Osteoblast (primary cell): ENCODE measurements at regions not wholly inside any gene's neighbourhood (a gene's known extent, or its start where the extent isn't known, plus 50 kb on each side); places are given as distances from the start of the nearest gene placed in this dataset.

Experiments used
- DNase-seq: peaks from one replicate; pipeline ENCODE4 v3.0.0; 2011; ENCODE audit warnings: low spot score, mixed read lengths; ENCODE audit not compliant: insufficient read length; ENCODE audit errors: missing footprints
- H2AFZ ChIP-seq: 2 replicates; pipeline ENCODE4 v1.6.0; 2011; ENCODE audit warnings: mild to moderate bottlenecking, low read length
- H3K27ac ChIP-seq: 2 replicates; pipeline ENCODE4 v1.5.1; 2011; ENCODE audit warnings: mild to moderate bottlenecking, low read depth, low read length, moderate library complexity
- H3K27me3 ChIP-seq: 2 replicates; pipeline ENCODE4 v1.6.0; 2012; ENCODE audit warnings: mild to moderate bottlenecking, control low read depth, inconsistent platforms, low read length, moderate library complexity; ENCODE audit not compliant: insufficient read depth
- H3K36me3 ChIP-seq: 2 replicates; pipeline ENCODE4 v1.5.1; 2011; ENCODE audit warnings: mild to moderate bottlenecking, low read length, control low read depth, moderate library complexity; ENCODE audit not compliant: insufficient read depth
- H3K4me1 ChIP-seq: 2 replicates; pipeline ENCODE4 v1.5.1; 2011; ENCODE audit warnings: mild to moderate bottlenecking, low read length, control low read depth, moderate library complexity; ENCODE audit not compliant: insufficient read depth
- H3K4me2 ChIP-seq: 2 replicates; pipeline ENCODE4 v1.6.0; 2011; ENCODE audit warnings: mild to moderate bottlenecking, low read length; ENCODE audit not compliant: insufficient read depth
- H3K4me3 ChIP-seq: fragments of 200-600 bp; sonication (generic); 3 replicates; pipeline ENCODE4 v1.5.1; 2012; ENCODE audit warnings: mild to moderate bottlenecking, low read length, inconsistent platforms; ENCODE audit not compliant: insufficient read depth
- H3K79me2 ChIP-seq: 2 replicates; pipeline ENCODE4 v1.6.0; 2012; ENCODE audit warnings: mild to moderate bottlenecking, low read length, control low read depth, inconsistent platforms; ENCODE audit not compliant: insufficient read depth
- H3K9me3 ChIP-seq: 2 replicates; pipeline ENCODE4 v1.5.1; 2011; ENCODE audit warnings: low read depth, low read length, control low read depth
- H4K20me1 ChIP-seq: 2 replicates; pipeline ENCODE4 v1.6.0; 2012; ENCODE audit warnings: mild to moderate bottlenecking, low read length, control low read depth; ENCODE audit not compliant: insufficient read depth
- TF ChIP-seq, protein P1 (sequence below): IDR thresholded peaks from 2 replicates; pipeline ENCODE4 v1.5.1; 2011; ENCODE audit warnings: mild to moderate bottlenecking, low read depth, low read length, moderate library complexity; ENCODE audit errors: extremely low read depth

DNA sequence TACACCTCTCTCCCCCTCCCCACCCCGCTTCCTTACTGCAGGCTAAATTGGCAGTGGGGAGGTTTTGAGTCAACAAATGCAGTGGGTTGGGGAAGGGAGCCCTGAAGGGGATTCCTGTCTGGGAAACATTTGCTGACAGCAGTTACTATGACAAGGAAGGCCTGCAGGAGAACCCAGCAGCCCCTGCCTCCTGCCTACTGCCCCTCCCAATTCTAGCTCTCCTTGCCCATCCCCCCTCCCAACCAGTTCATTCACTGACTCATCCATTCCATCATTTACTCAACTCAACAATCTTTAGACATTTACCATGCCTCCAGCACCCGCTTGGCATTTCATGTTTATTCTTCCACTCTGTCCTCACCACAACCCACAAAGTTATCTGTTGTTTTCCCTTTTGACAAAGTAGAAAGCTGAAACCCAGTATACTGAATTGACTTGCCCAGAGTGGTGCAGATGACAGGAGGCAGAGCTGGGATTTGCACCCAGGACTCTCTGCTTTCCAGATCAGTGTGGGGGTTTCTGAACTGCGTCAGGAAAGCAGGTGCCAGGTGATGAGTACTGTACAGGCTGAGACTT is 75.0 kb downstream of the MAGEF1 start:
- peak; percentile 95 for DNase-seq
- H3K4me2 ChIP-seq: peak overlapping the region; percentile 8
- no peaks in the 10 kb centered on the region for H4K20me1 ChIP-seq
- H2AFZ ChIP-seq: no peak overlapping the region
- H3K79me2 ChIP-seq: no peaks in the 10 kb centered on the region
- TF ChIP-seq, protein P1, sequence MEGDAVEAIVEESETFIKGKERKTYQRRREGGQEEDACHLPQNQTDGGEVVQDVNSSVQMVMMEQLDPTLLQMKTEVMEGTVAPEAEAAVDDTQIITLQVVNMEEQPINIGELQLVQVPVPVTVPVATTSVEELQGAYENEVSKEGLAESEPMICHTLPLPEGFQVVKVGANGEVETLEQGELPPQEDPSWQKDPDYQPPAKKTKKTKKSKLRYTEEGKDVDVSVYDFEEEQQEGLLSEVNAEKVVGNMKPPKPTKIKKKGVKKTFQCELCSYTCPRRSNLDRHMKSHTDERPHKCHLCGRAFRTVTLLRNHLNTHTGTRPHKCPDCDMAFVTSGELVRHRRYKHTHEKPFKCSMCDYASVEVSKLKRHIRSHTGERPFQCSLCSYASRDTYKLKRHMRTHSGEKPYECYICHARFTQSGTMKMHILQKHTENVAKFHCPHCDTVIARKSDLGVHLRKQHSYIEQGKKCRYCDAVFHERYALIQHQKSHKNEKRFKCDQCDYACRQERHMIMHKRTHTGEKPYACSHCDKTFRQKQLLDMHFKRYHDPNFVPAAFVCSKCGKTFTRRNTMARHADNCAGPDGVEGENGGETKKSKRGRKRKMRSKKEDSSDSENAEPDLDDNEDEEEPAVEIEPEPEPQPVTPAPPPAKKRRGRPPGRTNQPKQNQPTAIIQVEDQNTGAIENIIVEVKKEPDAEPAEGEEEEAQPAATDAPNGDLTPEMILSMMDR: no peak
- H3K27ac ChIP-seq: no peak overlapping the region
- no peak overlapping the region for H3K4me3 ChIP-seq
- H3K4me1 ChIP-seq: peaks cover 11% of the 10 kb centered on the region
- H3K36me3 ChIP-seq: no peaks in the 10 kb centered on the region
- H3K9me3 ChIP-seq: no peaks in the 10 kb centered on the region
- peaks cover 25% of the 10 kb centered on the region for H3K27me3 ChIP-seq

DNA sequence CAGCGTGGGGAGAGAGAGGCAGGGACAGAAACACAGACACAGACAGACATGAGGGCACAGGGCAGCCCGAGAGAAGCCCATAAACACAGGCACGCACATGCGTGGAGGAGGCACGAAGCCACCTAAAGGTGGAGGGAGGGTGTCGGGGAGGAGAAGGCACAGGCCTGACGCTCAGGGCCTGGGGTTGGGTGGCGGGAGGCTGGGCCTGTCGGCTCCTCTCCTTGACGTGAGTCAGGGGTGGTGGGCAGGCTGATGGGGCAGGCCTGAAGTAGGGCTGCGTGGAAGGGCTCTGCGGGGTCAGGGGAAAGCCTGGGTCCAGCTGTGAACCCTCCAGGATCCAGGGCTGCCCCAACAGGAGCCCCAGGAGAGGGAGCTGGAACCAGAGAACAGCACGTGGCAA is 74.2 kb downstream of the EPHB3 start:
- peaks cover 25% of the 10 kb centered on the region for H3K27me3 ChIP-seq
- H3K36me3 ChIP-seq: no peaks in the 10 kb centered on the region
- no peak overlapping the region for H3K4me3 ChIP-seq
- no peaks in the 10 kb centered on the region for H3K9me3 ChIP-seq
- H4K20me1 ChIP-seq: no peaks in the 10 kb centered on the region
- H3K4me2 ChIP-seq: no peak overlapping the region
- TF ChIP-seq, protein P1: no peak
- H3K4me1 ChIP-seq: peaks cover 11% of the 10 kb centered on the region
- DNase-seq: peak; percentile 84
- no peak overlapping the region for H2AFZ ChIP-seq
- no peak overlapping the region for H3K27ac ChIP-seq
- no peaks in the 10 kb centered on the region for H3K79me2 ChIP-seq

DNA sequence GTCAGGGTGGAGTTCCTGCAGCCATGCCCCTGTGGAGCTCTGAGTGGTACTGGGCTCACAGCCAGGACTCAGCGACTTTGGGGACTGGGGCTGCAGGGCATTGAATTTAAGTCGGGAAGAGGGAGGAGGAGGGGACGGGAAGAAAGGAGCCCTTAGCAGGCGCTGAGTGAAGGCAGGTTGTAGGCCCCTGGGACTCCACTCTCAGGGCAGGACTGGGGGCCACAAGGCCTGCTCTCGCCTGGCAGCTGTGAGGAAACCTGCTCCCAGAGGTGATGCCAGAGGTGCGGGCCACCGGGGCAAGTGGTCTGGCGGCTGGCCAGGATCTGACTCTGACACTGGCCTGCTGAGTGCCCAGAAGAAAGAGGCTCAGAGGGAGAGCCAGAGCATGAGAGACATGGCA is 73.5 kb downstream of the EPHB3 start:
- Histone ChIP-seq H3K79me2 (no peaks in the 10 kb centered on the region), H3K9me3 (no peaks in the 10 kb centered on the region), H3K4me3 (no peak overlapping the region), H4K20me1 (no peaks in the 10 kb centered on the region), H3K4me2 (no peak overlapping the region), H3K36me3 (no peaks in the 10 kb centered on the region), H2AFZ (no peak overlapping the region), H3K4me1 (peaks cover 11% of the 10 kb centered on the region), H3K27ac (no peak overlapping the region), H3K27me3 (peaks cover 25% of the 10 kb centered on the region)
- DNase-seq: peak; percentile 64
- TF ChIP-seq, protein P1: no peak

DNA sequence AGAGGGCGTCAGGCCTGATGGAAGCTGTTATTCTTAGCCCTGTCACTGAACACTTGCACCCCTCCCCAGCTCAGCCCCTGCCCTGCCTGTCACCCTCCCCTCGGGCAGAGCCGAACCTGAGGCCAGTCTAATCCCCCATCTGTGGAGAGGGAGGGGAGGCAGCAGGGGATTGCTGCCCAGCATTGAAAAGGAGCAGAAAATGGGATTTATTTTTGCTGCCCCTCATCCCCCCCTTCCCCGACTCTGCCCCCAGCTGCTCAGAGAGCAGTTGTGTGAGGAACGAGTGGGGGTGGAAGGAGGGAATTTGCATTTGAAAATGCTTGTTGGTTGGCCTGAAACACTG is 71.6 kb downstream of the EPHB3 start:
- Histone ChIP-seq H3K9me3 (no peaks in the 10 kb centered on the region), H2AFZ (no peak overlapping the region)

More for the DNA sequence above, 71.6 kb downstream of the EPHB3 start:
- H3K4me1 ChIP-seq: peaks cover 11% of the 10 kb centered on the region
- no peak overlapping the region for H3K27ac ChIP-seq
- peaks cover 23% of the 10 kb centered on the region for H3K27me3 ChIP-seq
- no peaks in the 10 kb centered on the region for H3K79me2 ChIP-seq
- no peaks in the 10 kb centered on the region for H4K20me1 ChIP-seq
- no peak overlapping the region for H3K4me2 ChIP-seq
- no peaks in the 10 kb centered on the region for H3K36me3 ChIP-seq
- TF ChIP-seq, protein P1: no peak
- no peak for DNase-seq
- no peak overlapping the region for H3K4me3 ChIP-seq
